GM21717 (cell line): ENCODE measurements at regions not wholly inside any gene's neighbourhood (a gene's known extent, or its start where the extent isn't known, plus 50 kb on each side); places are given as distances from the start of the nearest gene placed in this dataset.
"Not testable (repeated sequence)": the region's sequence is repeated elsewhere in the genome, so short reads cannot be mapped to it uniquely, and the experiment has no call there.

ENCODE experiments used
- ATAC-seq: cut with Tn5 transposase; IDR thresholded peaks from one replicate; pipeline ENCODE4 v1.9.1; 2021; ENCODE audit warnings: mild to moderate bottlenecking, moderate library complexity; ENCODE audit not compliant: unreplicated experiment

- no peak for ATAC-seq
Measured at GRCh38 chr5:103708601-103709000, 146.0 kb upstream of the NUDT12 start.

GRCh38 chr5:103706939-103707682 lies 144.5 kb upstream of the NUDT12 start:
- no peak for ATAC-seq

GRCh38 chr5:103703617-103704016 lies 141.0 kb upstream of the NUDT12 start:
- ATAC-seq, result no peak

DNA sequence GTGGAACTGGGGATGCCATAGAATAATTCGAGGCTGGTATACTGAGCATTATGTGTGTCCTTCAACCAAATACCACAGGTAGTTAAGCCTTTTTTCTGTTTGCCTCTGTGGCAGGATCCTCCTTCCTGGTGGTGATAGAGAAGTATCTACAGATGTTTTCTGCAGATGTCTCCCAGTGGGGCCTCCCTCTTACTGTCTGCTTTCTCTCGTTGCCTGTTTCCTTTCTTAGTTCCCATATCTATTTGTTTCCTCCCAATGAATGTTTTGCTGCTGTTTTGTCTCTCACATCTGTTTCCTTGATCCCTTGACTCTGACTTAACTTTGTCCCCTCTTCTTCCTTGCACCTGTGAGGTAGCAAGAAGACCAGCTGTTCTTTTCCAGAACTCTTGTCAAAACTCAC lies 130.9 kb upstream of the NUDT12 start:
- ATAC-seq, result no peak

GRCh38 chr5:103690676-103691075 lies 128.1 kb upstream of the NUDT12 start:
- ATAC-seq, result no peak

DNA sequence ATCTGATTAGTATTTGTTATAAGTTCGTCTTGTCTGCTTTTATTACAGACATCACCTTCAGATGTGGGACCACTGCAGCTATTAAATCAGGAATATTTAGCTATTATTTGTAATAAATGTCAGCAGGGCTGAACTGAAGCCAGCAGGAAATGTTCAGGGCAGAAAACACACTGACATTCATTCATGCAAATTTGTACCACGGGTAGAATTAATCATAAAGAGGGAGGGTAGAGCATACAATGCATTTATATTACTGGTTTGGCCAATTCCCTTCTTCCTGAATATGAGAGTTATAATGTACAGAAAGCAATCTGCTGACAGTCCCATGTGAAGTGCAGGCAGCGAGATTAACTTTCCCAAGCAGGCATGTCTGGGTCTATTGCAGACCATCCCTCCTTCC lies 117.3 kb upstream of the NUDT12 start:
- no peak for ATAC-seq

DNA sequence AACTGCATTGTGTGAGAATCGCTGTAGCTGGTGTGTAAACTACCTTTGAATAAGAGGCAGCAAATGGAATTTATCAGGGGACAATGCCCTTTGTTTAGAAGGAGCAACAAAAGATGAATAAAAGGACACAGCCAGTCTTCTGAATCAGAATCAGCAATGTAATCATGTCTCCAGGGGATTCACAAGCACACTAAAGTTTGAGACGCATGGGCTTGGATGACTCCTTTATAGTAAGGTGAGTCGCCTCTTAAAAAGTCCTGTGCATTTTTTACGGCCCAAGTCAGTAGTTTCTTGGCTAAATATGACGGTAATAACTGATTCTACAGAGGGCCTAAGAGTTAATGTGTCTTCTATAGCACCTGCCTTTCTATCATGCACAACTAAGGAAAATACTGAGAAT lies 113.6 kb upstream of the NUDT12 start:
- ATAC-seq, result not testable (repeated sequence)

- ATAC-seq, result no peak
Measured at GRCh38 chr5:103674739-103675138, 112.2 kb upstream of the NUDT12 start.

GRCh38 chr5:103674251-103674650 lies 111.7 kb upstream of the NUDT12 start:
- ATAC-seq, result no peak

GRCh38 chr5:103669615-103670014 lies 107.0 kb upstream of the NUDT12 start:
- ATAC-seq, result no peak

- ATAC-seq, result no peak
Measured at GRCh38 chr5:103668281-103668680, 105.7 kb upstream of the NUDT12 start.

GRCh38 chr5:103667068-103667467 lies 104.5 kb upstream of the NUDT12 start:
- ATAC-seq, result no peak

- no peak for ATAC-seq
Measured at GRCh38 chr5:103657301-103657700, 94.7 kb upstream of the NUDT12 start.

GRCh38 chr5:103648086-103648485 lies 85.5 kb upstream of the NUDT12 start:
- no peak for ATAC-seq

- ATAC-seq, result no peak
Measured at GRCh38 chr5:103646698-103647614, 84.4 kb upstream of the NUDT12 start.

DNA sequence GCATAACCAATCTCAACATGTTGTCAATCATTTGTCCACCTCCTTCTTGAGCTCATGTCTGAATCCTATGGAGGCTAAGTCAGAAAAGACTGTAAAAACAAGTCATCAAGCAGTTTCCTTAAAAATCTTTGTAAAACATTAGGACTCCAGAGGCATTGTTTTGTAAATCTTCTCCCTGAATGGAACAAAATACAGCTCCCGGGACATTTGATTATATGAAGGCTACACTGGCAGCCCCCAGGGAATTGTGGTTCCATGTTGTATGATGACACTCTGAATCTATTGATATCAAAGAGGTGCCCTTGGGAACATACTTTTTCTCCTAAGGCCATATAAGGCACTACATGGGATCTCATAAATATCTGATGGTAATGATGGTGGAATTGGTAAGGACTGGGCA lies 83.2 kb upstream of the NUDT12 start:
- no peak for ATAC-seq

DNA sequence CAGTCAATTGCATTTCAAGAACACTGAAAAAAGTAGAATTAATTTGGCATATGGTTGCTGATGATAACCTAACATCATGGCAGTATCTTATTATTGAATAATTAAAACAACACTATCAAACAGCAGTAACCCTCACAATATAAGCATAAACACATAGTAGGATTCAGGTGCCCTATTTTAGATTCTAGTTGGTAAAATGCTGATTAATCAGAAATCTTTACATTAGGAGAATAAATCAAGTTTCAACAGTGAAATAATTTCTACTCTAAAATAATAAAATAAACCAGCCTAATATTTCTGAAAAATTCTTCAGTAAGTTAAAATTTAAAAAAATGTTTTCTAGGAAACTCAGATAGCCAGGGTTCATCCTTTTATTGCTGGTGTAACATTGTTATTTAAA lies 76.4 kb upstream of the NUDT12 start:
- no peak for ATAC-seq

- ATAC-seq, result no peak
Measured at GRCh38 chr5:103624675-103625074, 62.1 kb upstream of the NUDT12 start.

DNA sequence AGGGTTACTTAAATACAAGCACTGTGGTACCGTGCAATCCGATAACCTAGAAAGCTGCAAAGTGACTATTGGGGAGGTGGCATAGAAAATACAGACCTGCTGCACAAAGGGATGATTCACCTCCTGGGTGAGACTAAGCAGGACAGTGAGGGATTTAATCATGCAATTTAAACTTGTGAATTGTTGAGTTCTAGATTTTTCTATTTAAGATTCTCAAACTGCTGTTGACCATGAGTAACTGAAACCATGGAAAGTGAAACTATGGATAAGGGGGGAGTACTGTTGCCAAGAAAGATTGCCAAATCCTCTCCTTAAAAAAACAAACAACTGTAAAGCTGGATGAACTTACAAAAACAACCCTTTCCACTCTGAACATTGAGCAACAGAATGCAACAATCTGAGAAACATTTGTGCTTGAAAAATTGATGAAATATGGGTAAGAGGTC lies 61.5 kb upstream of the NUDT12 start:
- ATAC-seq, result no peak

GRCh38 chr5:103623425-103623824 lies 60.8 kb upstream of the NUDT12 start:
- no peak for ATAC-seq

GRCh38 chr5:103621548-103621930 lies 59.0 kb upstream of the NUDT12 start:
- no peak for ATAC-seq
